ENCODE measurements at regions not wholly inside any gene's neighbourhood (a gene's known extent, or its start where the extent isn't known, plus 50 kb on each side); places are given as distances from the start of the nearest gene placed in this dataset.

- no peak for DNase-seq (ENCODE audit: low read depth)
- no peak overlapping the region for H3K4me3 ChIP-seq (ENCODE audit: low read depth, low read length)
- no peak for TF ChIP-seq CTCF (IDR thresholded peaks at IDR 0.05; ENCODE audit: insufficient read depth, low read length)
Observed at GRCh38 chr7:52365349-52365748, 670.1 kb upstream of the POM121L12 start.

GRCh38 chr7:52362521-52362920 lies 672.9 kb upstream of the POM121L12 start:
- no peak overlapping the region for H3K4me3 ChIP-seq (ENCODE audit: low read depth, low read length)
- no peak for TF ChIP-seq CTCF (IDR thresholded peaks at IDR 0.05; ENCODE audit: insufficient read depth, low read length)
- no peak for DNase-seq (ENCODE audit: low read depth)

- H3K4me3 ChIP-seq (ENCODE audit: low read depth, low read length) = no peak overlapping the region
- no peak for DNase-seq (ENCODE audit: low read depth)
- no peak for TF ChIP-seq CTCF (IDR thresholded peaks at IDR 0.05; ENCODE audit: insufficient read depth, low read length)
Observed at GRCh38 chr7:52360541-52360940, 674.9 kb upstream of the POM121L12 start.

- DNase-seq (ENCODE audit: low read depth) = no peak
- no peak for TF ChIP-seq CTCF (IDR thresholded peaks at IDR 0.05; ENCODE audit: insufficient read depth, low read length)
- H3K4me3 ChIP-seq (ENCODE audit: low read depth, low read length) = no peak overlapping the region
Observed at GRCh38 chr7:52355053-52355452, 680.4 kb upstream of the POM121L12 start.

GRCh38 chr7:52352013-52352981 lies 683.1 kb upstream of the POM121L12 start:
- DNase-seq (ENCODE audit: low read depth) = no peak
- H3K4me3 ChIP-seq (ENCODE audit: low read depth, low read length) = no peak overlapping the region
- no peak for TF ChIP-seq CTCF (IDR thresholded peaks at IDR 0.05; ENCODE audit: insufficient read depth, low read length)

GRCh38 chr7:52344015-52344414 lies 691.4 kb upstream of the POM121L12 start:
- H3K4me3 ChIP-seq (ENCODE audit: low read depth, low read length) = no peak overlapping the region
- TF ChIP-seq CTCF (IDR thresholded peaks at IDR 0.05; ENCODE audit: insufficient read depth, low read length) = no peak
- DNase-seq (ENCODE audit: low read depth) = no peak

Measured in fibroblast of the aortic adventitia (primary cell).